Activated CD4-positive, alpha-beta T cell treated with anti-CD3 and anti-CD28 coated beads for 24 hours (primary cell): ENCODE measurements at regions not wholly inside any gene's neighbourhood (a gene's known extent, or its start where the extent isn't known, plus 50 kb on each side); places are given as distances from the start of the nearest gene placed in this dataset.
"Not testable (repeated sequence)": the region's sequence is repeated elsewhere in the genome, so short reads cannot be mapped to it uniquely, and the experiment has no call there.

ENCODE experiments used
- DNase-seq, 2 donors: peaks; one replicate each; pipeline ENCODE4 v3.0.0-alpha.2; 2020; ENCODE audit warnings: low read depth in 2 of 2

GRCh38 chr4:78660559-78660958 is 109.0 kb downstream of the ANXA3 start:
- DNase-seq, result no peak

- no peak for DNase-seq
Measured at GRCh38 chr4:78661086-78661690, 109.6 kb downstream of the ANXA3 start.

- no peak for DNase-seq
Measured at GRCh38 chr4:78661921-78662521, 110.5 kb downstream of the ANXA3 start.

- DNase-seq, result no peak
Measured at GRCh38 chr4:78662658-78663057, 111.1 kb downstream of the ANXA3 start.

GRCh38 chr4:78664296-78664695 is 111.9 kb upstream of the BMP2K start:
- not testable (repeated sequence) for DNase-seq

GRCh38 chr4:78665216-78665770 is 110.9 kb upstream of the BMP2K start:
- no peak for DNase-seq

- no peak for DNase-seq
Measured at GRCh38 chr4:78666830-78667258, 109.3 kb upstream of the BMP2K start.

- DNase-seq, result no peak
Measured at GRCh38 chr4:78667325-78667724, 108.8 kb upstream of the BMP2K start.

GRCh38 chr4:78667764-78668163 is 108.4 kb upstream of the BMP2K start:
- no peak for DNase-seq

- no peak for DNase-seq
Measured at GRCh38 chr4:78669453-78669852, 106.7 kb upstream of the BMP2K start.

- DNase-seq, result no peak
Measured at GRCh38 chr4:78671903-78672815, 104.0 kb upstream of the BMP2K start.

GRCh38 chr4:78673337-78673736 is 102.8 kb upstream of the BMP2K start:
- DNase-seq, result no peak

GRCh38 chr4:78675325-78675724 is 100.8 kb upstream of the BMP2K start:
- DNase-seq, result no peak

GRCh38 chr4:78682070-78682469 is 94.1 kb upstream of the BMP2K start:
- DNase-seq, result no peak

GRCh38 chr4:78683352-78683751 is 92.8 kb upstream of the BMP2K start:
- DNase-seq, result no peak

- no peak for DNase-seq
Measured at GRCh38 chr4:78684325-78685079, 91.6 kb upstream of the BMP2K start.

- no peak for DNase-seq
Measured at GRCh38 chr4:78687818-78688217, 88.3 kb upstream of the BMP2K start.

- no peak for DNase-seq
Measured at GRCh38 chr4:78688366-78688765, 87.8 kb upstream of the BMP2K start.

GRCh38 chr4:78689261-78689660 is 86.9 kb upstream of the BMP2K start:
- no peak for DNase-seq

- DNase-seq, result no peak
Measured at GRCh38 chr4:78689700-78690323, 86.3 kb upstream of the BMP2K start.

GRCh38 chr4:78691334-78691754 is 84.8 kb upstream of the BMP2K start:
- DNase-seq, result no peak
